ENCODE measurements at regions not wholly inside any gene's neighbourhood (a gene's known extent, or its start where the extent isn't known, plus 50 kb on each side); places are given as distances from the start of the nearest gene placed in this dataset.

- no peak for DNase-seq
Observed at GRCh38 chr14:48970943-48971342, 615.2 kb downstream of the RPS29 start.

DNA sequence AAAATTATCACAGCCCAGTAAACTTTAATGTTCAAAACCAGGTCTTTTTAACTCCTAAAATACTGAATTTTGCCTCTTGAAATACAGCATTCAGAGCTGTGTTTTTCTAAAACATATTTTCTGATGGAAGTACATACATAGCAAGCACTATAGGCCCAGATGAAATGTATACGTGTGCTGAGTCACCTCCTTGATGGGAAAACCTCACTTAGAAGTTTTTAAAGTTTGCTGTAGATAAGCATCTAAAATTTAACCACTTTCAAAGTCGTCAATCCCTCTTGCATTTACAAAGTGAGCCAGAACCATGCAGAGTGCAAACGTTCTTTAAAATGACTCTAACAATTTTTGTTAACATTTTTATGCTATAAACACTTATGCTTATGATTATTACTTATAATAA is 618.8 kb downstream of the RPS29 start:
- DNase-seq, result no peak

DNA sequence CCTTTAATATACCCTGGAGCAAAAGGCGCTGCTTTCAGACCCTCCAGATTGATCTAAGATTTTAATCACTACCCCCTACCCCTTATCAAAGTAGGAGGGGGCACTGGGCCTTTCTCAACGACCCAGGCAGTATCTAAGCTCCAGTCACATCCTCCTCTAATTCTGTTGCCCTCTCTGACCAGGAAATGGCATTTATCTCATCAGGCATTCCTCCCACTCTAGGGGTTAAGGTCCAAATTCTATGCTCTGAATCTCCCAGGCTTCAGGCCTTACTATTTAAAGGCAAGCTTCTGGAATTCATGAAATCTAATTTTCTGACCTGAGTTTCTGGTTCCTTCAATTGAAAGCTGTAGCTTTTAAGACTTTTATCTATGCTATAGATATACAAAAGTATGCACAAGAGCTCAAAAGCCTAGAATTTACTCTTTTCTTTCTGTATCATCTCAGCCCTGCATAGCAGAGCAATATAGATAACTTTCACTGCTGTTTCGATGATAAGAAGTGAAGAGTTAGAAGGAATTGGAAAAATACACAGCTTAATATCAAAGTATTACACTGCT is 622.9 kb downstream of the RPS29 start:
- DNase-seq, result no peak

DNA sequence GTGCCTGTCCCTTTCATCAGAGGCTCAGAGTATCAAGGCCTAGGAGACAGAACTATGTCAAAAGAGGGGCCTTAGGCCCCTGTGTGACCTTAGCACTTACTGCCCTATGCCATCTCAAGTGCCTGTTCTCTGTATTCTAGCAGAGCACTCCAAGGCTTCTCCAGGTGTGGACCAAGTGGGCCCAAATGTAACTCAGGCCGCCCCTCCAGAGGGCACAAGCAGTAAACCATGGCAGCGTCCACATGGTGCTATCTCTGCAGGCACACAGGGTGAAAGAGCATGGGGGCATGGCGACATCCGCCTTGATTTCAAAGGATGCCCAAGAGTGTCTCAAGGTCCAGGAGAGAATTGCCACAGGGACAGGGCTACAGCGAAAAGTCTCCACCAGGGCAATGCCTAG is 628.7 kb downstream of the RPS29 start:
- DNase-seq, result no peak

- no peak for DNase-seq
Observed at GRCh38 chr14:48955857-48956256, 630.3 kb downstream of the RPS29 start.

- DNase-seq, result no peak
Observed at GRCh38 chr14:48954446-48954845, 631.7 kb downstream of the RPS29 start.

DNA sequence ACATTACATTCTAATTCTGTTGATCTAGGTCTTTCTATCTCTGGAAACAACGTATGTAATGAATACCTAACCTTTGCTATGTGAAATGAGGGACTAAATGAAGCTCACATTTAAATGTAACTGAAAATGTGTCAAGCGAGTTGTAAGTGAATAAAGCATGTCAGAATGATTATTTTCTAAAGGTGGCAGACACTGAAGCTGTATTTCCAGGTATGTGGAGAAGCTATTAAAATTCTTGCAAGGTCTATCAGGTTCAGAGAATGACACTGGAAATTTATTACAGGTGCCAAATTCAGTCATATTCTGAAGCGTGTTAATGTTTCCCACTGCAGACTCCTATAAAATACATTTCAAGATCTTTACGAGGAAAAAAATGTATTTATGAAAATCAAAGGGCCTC is 641.4 kb downstream of the RPS29 start:
- DNase-seq, result no peak

- DNase-seq, result no peak
Observed at GRCh38 chr14:48943913-48944312, 642.3 kb downstream of the RPS29 start.

- DNase-seq, result no peak
Observed at GRCh38 chr14:48937541-48938195, 648.5 kb downstream of the RPS29 start.

GRCh38 chr14:48936849-48937248 is 649.3 kb downstream of the RPS29 start:
- DNase-seq, result no peak

DNA sequence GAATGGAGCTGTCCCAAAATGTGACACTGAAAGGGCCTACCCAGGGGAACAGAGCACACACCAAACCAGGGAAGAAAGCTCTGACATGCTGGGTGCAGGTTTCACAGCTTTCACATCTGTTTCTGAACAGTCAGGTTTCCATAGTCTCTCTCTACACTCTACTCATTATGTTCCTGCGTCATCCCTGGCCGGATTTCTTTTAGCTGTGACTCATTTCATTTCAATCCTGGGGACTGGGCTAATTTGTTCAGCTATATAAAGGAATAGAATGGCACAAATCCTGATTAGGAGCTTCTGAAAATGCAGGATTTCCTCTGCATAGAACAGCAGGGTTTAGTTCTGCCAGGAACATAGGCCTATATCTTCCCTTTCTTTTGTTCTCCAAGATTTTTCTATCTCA is 649.8 kb downstream of the RPS29 start:
- no peak for DNase-seq

DNA sequence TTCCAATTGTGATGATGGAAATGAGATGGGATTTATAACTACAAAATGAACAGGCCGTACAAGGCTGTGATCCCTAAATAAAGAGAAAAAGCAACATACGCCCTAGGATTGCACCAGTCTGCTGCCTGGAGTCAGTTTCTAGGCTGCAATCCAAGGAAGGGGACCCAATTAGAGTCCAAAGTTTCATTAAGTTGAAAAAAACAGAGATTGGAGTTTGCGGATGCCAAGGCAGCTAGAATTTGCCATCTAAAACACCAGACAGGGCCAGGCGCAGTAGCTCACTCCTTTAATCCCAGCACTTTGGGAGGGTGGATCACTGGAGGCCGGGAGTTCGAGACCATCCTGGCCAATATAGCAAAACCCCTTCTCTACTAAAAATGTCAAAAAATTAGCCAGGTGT is 661.0 kb downstream of the RPS29 start:
- DNase-seq, result no peak

DNA sequence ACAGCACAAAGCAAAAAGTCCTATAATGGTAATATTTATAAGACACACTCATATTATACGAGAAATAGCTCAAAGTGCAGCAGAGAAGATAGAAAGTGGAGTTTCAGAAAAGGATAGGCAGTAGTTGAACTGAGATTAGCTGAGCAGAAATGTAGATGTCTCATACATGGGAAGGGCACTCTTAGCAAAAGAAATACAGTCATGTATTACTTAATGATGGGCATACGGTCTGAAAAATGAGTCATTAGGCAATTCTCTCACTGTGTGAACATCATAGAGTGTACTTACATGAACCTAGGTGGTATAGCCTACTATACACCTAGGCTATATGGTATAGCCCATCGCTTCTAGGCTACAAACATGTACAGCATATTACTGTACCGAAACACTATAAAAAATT is 671.3 kb downstream of the RPS29 start:
- DNase-seq, result no peak

DNA sequence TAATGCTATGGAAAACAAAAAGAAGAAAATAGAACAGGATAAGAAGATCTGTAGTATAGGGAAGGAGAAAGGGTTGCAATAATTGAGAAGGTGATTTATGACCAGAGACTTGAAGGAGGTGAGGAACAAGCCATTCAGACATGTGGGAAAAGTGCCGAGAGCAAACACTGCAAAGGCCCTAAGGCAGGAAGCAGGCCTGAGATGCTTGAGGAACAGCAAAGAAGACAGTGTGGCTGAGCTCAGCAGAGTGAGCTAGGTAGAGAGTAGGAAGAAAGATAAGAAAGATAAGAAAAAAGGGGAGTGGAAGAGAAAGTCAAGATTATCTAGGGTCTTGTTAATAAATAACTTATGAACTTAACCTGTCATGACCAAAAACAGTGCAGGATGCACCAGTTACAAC is 671.8 kb downstream of the RPS29 start:
- no peak for DNase-seq

GRCh38 chr14:48900565-48900964 is 685.6 kb downstream of the RPS29 start:
- DNase-seq, result no peak

DNA sequence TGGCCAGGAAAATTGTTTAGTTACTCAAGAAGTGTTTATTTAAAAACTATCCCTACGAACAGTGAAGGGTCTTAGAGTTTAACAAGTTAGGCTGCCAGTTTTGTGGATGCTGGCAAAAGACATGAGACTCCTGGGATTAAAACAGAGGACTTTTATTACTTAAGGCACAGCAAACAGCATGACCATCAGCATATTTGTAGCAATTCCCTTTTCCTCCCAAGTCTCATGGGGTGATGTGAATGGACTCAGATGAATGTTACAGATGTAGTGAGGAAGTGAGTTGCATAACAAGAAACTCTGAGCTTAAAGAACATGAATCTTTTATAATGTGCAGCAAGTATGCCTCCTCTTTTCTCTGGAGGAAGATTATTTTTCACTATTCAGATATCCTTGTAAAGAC is 695.8 kb downstream of the RPS29 start:
- no peak for DNase-seq

DNA sequence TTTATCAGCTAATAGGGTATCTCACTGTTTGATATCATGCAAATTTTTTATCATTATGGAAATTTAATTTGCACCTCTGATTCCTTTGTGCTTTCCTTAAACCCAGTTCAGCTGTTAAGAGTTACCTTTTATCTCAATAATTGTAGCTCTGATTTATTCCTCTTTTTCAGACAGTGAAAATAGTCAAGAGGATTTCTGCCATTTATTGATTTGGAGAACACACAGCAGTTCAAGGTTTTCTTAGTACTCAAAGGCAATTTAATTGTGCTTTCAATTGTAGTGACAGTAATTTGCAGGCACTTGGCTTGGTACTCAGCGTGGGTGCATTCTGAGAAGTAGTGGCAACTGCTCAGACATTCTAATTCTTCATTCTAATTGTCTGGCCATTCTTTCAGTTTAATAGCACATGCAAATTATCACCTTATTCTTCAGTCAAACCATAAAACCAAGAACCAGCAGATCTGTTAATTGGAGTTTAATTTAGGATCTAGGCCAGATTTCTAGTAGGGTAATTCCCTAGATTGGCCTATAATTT is 709.3 kb downstream of the RPS29 start:
- peak; percentile 20 for DNase-seq

- DNase-seq, result no peak
Observed at GRCh38 chr14:48874711-48875110, 711.5 kb downstream of the RPS29 start.

GRCh38 chr14:48857366-48857765 is 728.8 kb downstream of the RPS29 start:
- DNase-seq, result no peak

DNA sequence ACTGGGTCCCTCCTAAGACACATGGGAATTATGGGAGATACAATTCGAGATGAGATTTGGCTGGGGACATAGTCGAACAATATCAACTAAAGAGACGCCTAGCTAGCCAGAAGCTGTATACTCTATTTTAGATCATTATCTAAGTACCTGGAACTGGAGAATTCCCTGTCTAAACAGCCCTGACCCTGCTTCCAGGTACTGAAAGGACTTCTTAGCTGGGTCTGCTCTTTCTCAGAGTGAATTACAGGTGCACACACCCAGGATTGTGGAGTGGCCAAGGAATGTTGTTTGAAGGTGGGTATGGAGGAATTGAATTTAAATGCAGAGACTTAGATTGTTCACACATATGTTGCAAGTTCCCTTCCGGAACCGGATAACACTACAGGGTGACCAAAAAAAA is 733.0 kb downstream of the RPS29 start:
- no peak for DNase-seq

- no peak for DNase-seq
Observed at GRCh38 chr14:48849741-48850322, 736.3 kb downstream of the RPS29 start.

DNA sequence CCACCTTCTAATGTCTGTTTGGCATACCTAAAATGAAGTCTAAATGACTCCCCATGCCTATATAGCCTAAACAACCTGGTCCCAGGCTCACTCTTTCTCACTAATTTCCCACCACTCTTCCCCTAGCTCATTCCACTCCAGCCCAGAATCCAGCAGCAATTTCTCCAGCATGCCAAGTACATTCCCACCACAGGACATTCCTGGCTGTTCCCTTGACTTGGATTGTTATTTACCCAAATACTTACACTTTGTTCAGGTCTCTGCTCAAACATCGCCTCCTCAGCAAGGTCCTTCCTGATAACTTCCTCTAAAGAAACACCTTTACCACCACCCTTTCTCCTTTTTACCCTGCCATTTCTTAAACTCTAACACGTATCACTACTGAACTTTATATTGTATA is 743.4 kb downstream of the RPS29 start:
- DNase-seq, result no peak

DNA sequence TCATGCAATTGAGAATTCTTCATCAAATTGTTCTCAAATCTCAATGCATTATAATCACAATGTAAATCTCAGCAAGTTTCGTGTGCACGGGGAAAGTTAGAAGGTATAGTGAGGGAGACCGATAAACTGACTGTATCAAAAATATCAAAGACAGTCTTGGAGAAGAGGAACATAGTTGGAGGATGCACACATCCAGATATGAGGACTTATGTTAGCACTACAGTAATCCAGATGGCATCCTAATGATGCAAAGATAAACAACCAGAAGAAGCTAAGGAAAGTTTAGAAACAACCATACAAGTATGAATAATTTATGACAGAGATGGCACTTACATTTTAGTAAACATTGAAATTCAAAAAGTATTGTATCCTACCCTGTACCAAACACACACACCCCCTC is 760.1 kb downstream of the RPS29 start:
- no peak for DNase-seq

GRCh38 chr14:48814562-48814961 is 771.6 kb downstream of the RPS29 start:
- no peak for DNase-seq

- DNase-seq, result no peak
Observed at GRCh38 chr14:48805315-48805714, 780.9 kb downstream of the RPS29 start.
